ENCODE measurements at regions not wholly inside any gene's neighbourhood (a gene's known extent, or its start where the extent isn't known, plus 50 kb on each side); places are given as distances from the start of the nearest gene placed in this dataset.

DNA sequence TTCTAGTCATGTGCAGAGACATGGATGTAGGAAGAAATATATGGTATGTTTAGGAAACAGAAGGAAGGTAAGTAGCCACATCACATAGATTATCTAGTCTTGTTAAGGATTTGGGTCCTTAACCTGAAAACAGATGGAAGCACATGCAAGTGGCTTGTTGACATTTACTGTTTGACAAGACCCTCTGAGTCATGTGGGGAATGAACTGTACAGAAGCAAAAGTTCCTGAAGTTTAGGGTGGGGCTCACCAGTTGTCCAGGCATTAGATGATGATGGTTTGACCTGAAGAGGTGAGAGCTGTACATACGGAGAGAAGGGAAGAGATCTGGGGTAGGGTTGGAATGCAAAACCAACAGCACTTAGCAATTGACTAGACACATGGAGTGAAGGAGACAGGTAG is 281.1 kb upstream of the GRIP1 start:
- TF ChIP-seq CTCF (conservative IDR thresholded peaks at IDR 0.05; ENCODE audit: low read length) = no peak
- TF ChIP-seq EZH2phosphoT487 (IDR thresholded peaks at IDR 0.05; ENCODE audit: borderline replicate concordance) = no peak

All from Loucy (cell line).